ENCODE measurements at regions not wholly inside any gene's neighbourhood (a gene's known extent, or its start where the extent isn't known, plus 50 kb on each side); places are given as distances from the start of the nearest gene placed in this dataset.
A peak's percentile ranks its signal among the peaks of the same experiment; 100 is the strongest.

DNA sequence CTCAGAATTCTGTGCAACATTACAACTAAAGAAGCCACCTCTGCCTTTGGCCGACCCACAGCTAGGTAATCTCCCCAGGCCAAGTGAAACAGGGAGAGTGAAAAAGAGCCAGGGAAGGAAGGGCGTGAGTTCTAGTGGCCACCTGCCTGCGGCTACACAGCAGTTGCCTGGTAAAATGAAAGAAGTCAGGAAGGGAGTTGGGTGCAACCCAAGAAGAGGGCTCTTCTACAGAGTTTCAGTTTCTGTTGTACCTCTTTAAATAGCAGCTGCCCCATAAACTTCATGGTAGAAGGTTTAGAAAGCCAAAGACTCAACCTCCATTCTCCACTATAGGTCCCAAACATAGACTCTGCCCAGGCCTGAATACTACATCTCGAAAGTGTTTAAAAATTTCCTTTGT, 76.2 kb upstream of the TMEM168 start:
- Mint-ChIP-seq H3K9me3 (peaks cover 7 to 17% of the 10 kb centered on the region in 2 experiments; a peak in 4 of 5 replicates), H3K27me3 (ENCODE audit: low read depth) (no peaks in the 10 kb centered on the region), H3K4me3 (no peak overlapping the region), H3K27ac (peak overlapping the region in 1 of 3 experiments; percentile 57; a peak in 1 of 7 replicates), H3K36me3 (ENCODE audit: insufficient read depth in 1 of 3, low read depth in 3 of 3) (peaks cover 3 to 30% (median 5%) of the 10 kb centered on the region in 3 experiments), H3K4me1 (peaks cover 15 to 19% of the 10 kb centered on the region in 2 experiments)
- H3K79me1 ChIP-seq (ENCODE audit: insufficient read depth, low read depth, low read length, poor library complexity, severe bottlenecking): no peaks in the 10 kb centered on the region
- no peak overlapping the region for H3K4ac ChIP-seq (ENCODE audit: low read depth, low read length)
- no peak overlapping the region for H3K23ac ChIP-seq (ENCODE audit: insufficient read length, low read depth, low read length)
- H4K91ac ChIP-seq (ENCODE audit: insufficient read length, low read depth, low read length): no peak overlapping the region
- no peak overlapping the region for H4K8ac ChIP-seq (replicated peaks; ENCODE audit: insufficient read length, low read depth, low read length)
- H3K4me2 ChIP-seq (ENCODE audit: insufficient read depth, insufficient read length, low read length): no peak overlapping the region
- no peak overlapping the region for H2BK15ac ChIP-seq (ENCODE audit: low read depth, low read length)
- H3K27ac ChIP-seq (ENCODE audit: insufficient read length, low read depth, low read length): no peak overlapping the region
- no peaks in the 10 kb centered on the region for H3K79me2 ChIP-seq (ENCODE audit: insufficient read depth, low read length)
- no CpG with 5 or more reads among the region's 4 CpGs for WGBS (ENCODE audit: extremely low coverage, insufficient read length, low lambda C conversion rate)
- no peak for TF ChIP-seq CTCF (conservative IDR thresholded peaks at IDR 0.05)
- no peak overlapping the region for H3K9ac ChIP-seq (ENCODE audit: extremely low read depth, insufficient read length, low read length)
- no peak overlapping the region for H2AK5ac ChIP-seq (ENCODE audit: insufficient read length, low read length)
- no peak overlapping the region for H3K56ac ChIP-seq (ENCODE audit: insufficient read length, low read depth, low read length)
- DNase-seq: no peak
- no peak overlapping the region for H3K14ac ChIP-seq (ENCODE audit: insufficient read depth, low read length)
- H2BK5ac ChIP-seq (ENCODE audit: insufficient read length, low read length): no peak overlapping the region
- no peaks in the 10 kb centered on the region for H3K9me3 ChIP-seq (ENCODE audit: control insufficient read depth, low read depth, low read length)
- H2BK20ac ChIP-seq (ENCODE audit: low read depth, low read length, poor library complexity, severe bottlenecking): no peak overlapping the region
- no peak overlapping the region for H3K18ac ChIP-seq (ENCODE audit: insufficient read length, low read depth, low read length)
- H3T11ph ChIP-seq (ENCODE audit: low read length): no peak overlapping the region
- no peak overlapping the region for H4K5ac ChIP-seq (ENCODE audit: insufficient read length, low read depth, low read length)
- no peaks in the 10 kb centered on the region for H3K4me1 ChIP-seq (ENCODE audit: insufficient read depth, low read length)
- no peaks in the 10 kb centered on the region for H3K23me2 ChIP-seq (ENCODE audit: insufficient read length, low read depth, low read length, poor library complexity, severe bottlenecking)
- H2BK120ac ChIP-seq (ENCODE audit: low read depth, low read length, poor library complexity, severe bottlenecking): no peak overlapping the region
- no peak overlapping the region for H2AFZ ChIP-seq (ENCODE audit: low read length)
- no peak overlapping the region for H2BK12ac ChIP-seq (ENCODE audit: insufficient read length, low read depth, low read length)
- no peaks in the 10 kb centered on the region for H3K27me3 ChIP-seq (ENCODE audit: insufficient read depth, low read length)
- no peaks in the 10 kb centered on the region for H4K20me1 ChIP-seq (ENCODE audit: control insufficient read depth, insufficient read depth, insufficient read length)
